Brain microvascular endothelial cell (primary cell): ENCODE measurements at regions not wholly inside any gene's neighbourhood (a gene's known extent, or its start where the extent isn't known, plus 50 kb on each side); places are given as distances from the start of the nearest gene placed in this dataset.
A peak's percentile ranks its signal among the peaks of the same experiment; 100 is the strongest.

ENCODE experiments used
- DNase-seq: peaks from one replicate; pipeline ENCODE4 v3.0.0-alpha.2; 2020
- H3K27ac ChIP-seq: fragments of 250-450 bp; sonication (Bioruptor Pico); 2 replicates; pipeline ENCODE4 v1.5.1; 2020; ENCODE audit warnings: mild to moderate bottlenecking, moderate library complexity
- H3K27me3 ChIP-seq: fragments of 250-450 bp; sonication (Bioruptor Pico); replicated peaks from 2 replicates; pipeline ENCODE4 v1.5.1; 2020; ENCODE audit warnings: mild to moderate bottlenecking
- H3K36me3 ChIP-seq: fragments of 250-450 bp; sonication (Bioruptor Pico); replicated peaks from 2 replicates; pipeline ENCODE4 v1.5.1; 2020; ENCODE audit warnings: mild to moderate bottlenecking
- H3K4me3 ChIP-seq: 2 replicates; pipeline ENCODE4 v1.5.1; 2011; ENCODE audit warnings: low read depth, mild to moderate bottlenecking, control low read depth, low read length, moderate library complexity
- CTCF ChIP-seq: IDR thresholded peaks from 2 replicates; pipeline ENCODE4 v1.5.1; 2011; ENCODE audit warnings: low read depth, mild to moderate bottlenecking, moderate library complexity, low read length, control low read depth, inconsistent platforms; ENCODE audit errors: missing control alignments
- in situ Hi-C: cut with HindIII; loops from 2 replicates; pipeline ENCODE4 v1.10.0; 2017; ENCODE audit warnings: low sequenced_read_pairs, low pct_ligation_motif_present

GRCh38 chr14:58703161-58703506, 65.4 kb downstream of the DACT1 start:
- TF ChIP-seq CTCF, result no peak
- in situ Hi-C loops, result no loop called here
- Histone ChIP-seq H3K27me3 (no peaks in the 10 kb centered on the region), H3K27ac (no peak overlapping the region), H3K36me3 (no peaks in the 10 kb centered on the region), H3K4me3 (no peak overlapping the region)
- no peak for DNase-seq

GRCh38 chr14:58705066-58705465, 67.3 kb downstream of the DACT1 start:
- no peaks in the 10 kb centered on the region for H3K36me3 ChIP-seq
- no peak for TF ChIP-seq CTCF
- H3K27me3 ChIP-seq, result no peaks in the 10 kb centered on the region
- no peak for DNase-seq
- no peak overlapping the region for H3K27ac ChIP-seq
- in situ Hi-C loops, result no loop called here
- no peak overlapping the region for H3K4me3 ChIP-seq

- Histone ChIP-seq H3K27me3 (no peaks in the 10 kb centered on the region), H3K4me3 (no peak overlapping the region), H3K36me3 (no peaks in the 10 kb centered on the region), H3K27ac (no peak overlapping the region)
- in situ Hi-C loops, result no loop called here
- no peak for TF ChIP-seq CTCF
- no peak for DNase-seq
Observed at GRCh38 chr14:58707949-58708348, 70.2 kb downstream of the DACT1 start.

- DNase-seq, result no peak
- in situ Hi-C loops, result no loop called here
- no peak for TF ChIP-seq CTCF
Observed at GRCh38 chr14:58709949-58710348, 72.2 kb downstream of the DACT1 start.

GRCh38 chr14:58711382-58711781, 73.6 kb downstream of the DACT1 start:
- Histone ChIP-seq H3K4me3 (no peak overlapping the region), H3K27me3 (no peaks in the 10 kb centered on the region), H3K36me3 (no peaks in the 10 kb centered on the region), H3K27ac (no peak overlapping the region)
- no peak for DNase-seq
- in situ Hi-C loops, result no loop called here
- TF ChIP-seq CTCF, result no peak

More at GRCh38 chr14:58709949-58710348, 72.2 kb downstream of the DACT1 start:
- H3K27me3 ChIP-seq, result no peaks in the 10 kb centered on the region
- H3K4me3 ChIP-seq, result no peak overlapping the region
- no peak overlapping the region for H3K27ac ChIP-seq
- H3K36me3 ChIP-seq, result no peaks in the 10 kb centered on the region

- Histone ChIP-seq H3K27me3 (no peaks in the 10 kb centered on the region), H3K27ac (no peak overlapping the region), H3K4me3 (no peak overlapping the region), H3K36me3 (no peaks in the 10 kb centered on the region)
- DNase-seq, result peak; percentile 44
- in situ Hi-C loops, result no loop called here
- no peak for TF ChIP-seq CTCF
Observed at GRCh38 chr14:58712357-58712756, 74.6 kb downstream of the DACT1 start.
